Ectodermal cell (in vitro differentiated cells): ENCODE measurements at regions not wholly inside any gene's neighbourhood (a gene's known extent, or its start where the extent isn't known, plus 50 kb on each side); places are given as distances from the start of the nearest gene placed in this dataset.

Experiments
- H3K27ac ChIP-seq: 2 replicates; pipeline ENCODE4 v1.7.0; 2013; ENCODE audit warnings: mild to moderate bottlenecking, low read depth, low read length; ENCODE audit not compliant: insufficient read depth, poor library complexity, severe bottlenecking
- H3K27me3 ChIP-seq: 2 replicates; pipeline ENCODE4 v1.7.0; 2013; ENCODE audit warnings: mild to moderate bottlenecking, low read length; ENCODE audit not compliant: insufficient read depth, control insufficient read depth, poor library complexity, severe bottlenecking
- H3K36me3 ChIP-seq: one replicate; pipeline ENCODE4 v1.7.0; 2013; ENCODE audit warnings: low read length; ENCODE audit not compliant: control insufficient read depth, insufficient read depth
- H3K4me1 ChIP-seq: one replicate; pipeline ENCODE4 v1.7.0; 2013; ENCODE audit warnings: low read length; ENCODE audit not compliant: control insufficient read depth, insufficient read depth
- H3K4me3 ChIP-seq: 2 replicates; pipeline ENCODE4 v1.7.0; 2013; ENCODE audit warnings: low read depth, low read length, control low read depth; ENCODE audit not compliant: insufficient read depth
- H3K9me3 ChIP-seq: 2 replicates; pipeline ENCODE4 v1.7.0; 2013; ENCODE audit warnings: mild to moderate bottlenecking, low read length, moderate library complexity; ENCODE audit not compliant: control insufficient read depth
- WGBS, 2 experiments: methylation state at CpG; one replicate each; pipeline ENCODE4 v1.1.7; 2013; ENCODE audit warnings: missing lambda C conversion rate in 2 of 2; 5-methylcytosine and 5-hydroxymethylcytosine counted together

DNA sequence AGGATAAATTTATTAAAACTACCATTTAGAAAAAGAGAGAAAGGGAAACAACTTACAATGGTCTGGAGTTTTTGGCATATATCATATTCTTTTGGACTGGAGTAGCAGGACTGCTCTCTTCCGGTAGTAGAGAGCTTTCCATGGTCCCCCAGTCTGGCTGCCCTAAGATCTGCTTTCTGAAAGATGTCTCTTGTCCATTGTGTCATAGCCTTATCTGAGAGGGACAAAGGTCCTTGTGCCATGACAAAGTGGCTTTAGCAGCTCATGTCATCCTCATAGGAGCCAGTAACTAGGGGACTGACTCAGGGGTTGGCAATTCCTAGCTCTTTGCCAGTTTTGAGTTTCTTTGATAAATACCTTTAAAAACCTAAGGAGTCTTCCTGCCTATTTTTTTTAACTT lies 505.5 kb upstream of the ZEB2 start:
- H3K4me1 ChIP-seq, result no peaks in the 10 kb centered on the region
- no peak overlapping the region for H3K4me3 ChIP-seq
- H3K9me3 ChIP-seq, result no peaks in the 10 kb centered on the region
- WGBS, 2 experiments, result 96% methylated on average over 1 of the region's 1 CpG
- no peaks in the 10 kb centered on the region for H3K36me3 ChIP-seq
- H3K27me3 ChIP-seq, result no peaks in the 10 kb centered on the region
- no peak overlapping the region for H3K27ac ChIP-seq

DNA sequence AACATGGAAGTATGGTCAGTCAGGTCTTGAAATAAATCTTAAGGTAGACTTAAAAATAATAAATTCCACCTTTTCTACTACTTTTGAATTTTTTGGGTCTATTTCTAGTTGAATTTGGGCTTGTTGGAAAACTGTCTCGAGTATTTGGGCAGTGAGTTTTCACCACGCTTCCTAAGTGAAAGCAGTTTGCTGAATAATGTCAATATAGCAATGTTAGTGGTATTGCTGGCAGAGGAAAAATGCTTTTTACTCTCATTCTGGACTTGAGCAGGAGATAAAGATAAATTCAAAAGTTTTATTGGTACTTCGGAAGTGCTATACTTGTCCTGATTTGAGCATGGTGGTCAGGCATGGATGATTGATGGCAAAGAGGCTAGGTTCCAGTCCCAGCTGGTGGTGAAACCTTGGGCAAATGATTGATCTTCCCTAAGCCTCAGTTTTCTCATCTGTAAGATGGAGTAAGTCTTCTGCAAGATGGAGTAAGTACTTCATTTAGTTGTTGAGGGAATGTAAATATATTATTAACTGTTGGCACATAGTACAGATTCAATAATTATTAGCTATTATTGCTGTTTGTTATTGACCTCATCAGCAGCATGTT lies 503.5 kb upstream of the ZEB2 start:
- WGBS, 2 experiments, result 94 to 97% methylated on average over 3 of the region's 3 CpGs
- H3K4me3 ChIP-seq, result no peak overlapping the region
- H3K27me3 ChIP-seq, result no peaks in the 10 kb centered on the region
- H3K4me1 ChIP-seq, result no peaks in the 10 kb centered on the region
- no peaks in the 10 kb centered on the region for H3K9me3 ChIP-seq
- H3K36me3 ChIP-seq, result no peaks in the 10 kb centered on the region
- no peak overlapping the region for H3K27ac ChIP-seq

DNA sequence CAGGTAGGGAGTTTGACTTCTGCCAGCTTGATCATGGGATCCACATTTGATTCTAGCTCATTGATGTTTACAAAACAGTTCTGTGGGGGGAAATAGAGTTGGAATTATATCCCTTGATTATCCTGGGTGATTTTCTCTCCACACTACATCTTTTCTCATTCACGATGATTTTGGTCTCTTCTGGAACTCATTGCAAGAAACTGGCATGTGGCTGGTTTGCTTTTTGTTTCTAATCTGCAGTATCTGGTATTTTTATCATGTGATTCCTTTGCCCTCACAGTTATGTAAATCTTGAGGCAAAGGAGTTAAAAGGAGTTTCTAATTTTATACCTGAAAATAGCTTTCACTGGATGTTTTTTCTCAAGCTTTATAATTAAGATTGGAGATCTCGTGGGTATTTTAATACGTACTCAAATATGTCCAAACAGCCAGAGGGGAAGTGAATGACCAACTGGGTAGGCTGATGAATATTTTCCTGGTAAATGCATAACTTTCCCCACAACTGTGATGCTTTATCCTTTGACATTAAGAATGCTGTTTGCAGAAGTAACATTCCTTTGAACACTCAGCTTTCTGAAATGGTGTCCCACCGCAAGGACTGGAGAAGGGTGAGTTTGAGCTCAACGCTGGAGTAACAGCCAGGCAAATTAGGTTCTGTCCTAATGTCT lies 502.9 kb upstream of the ZEB2 start:
- Histone ChIP-seq H3K9me3 (no peaks in the 10 kb centered on the region), H3K4me1 (no peaks in the 10 kb centered on the region), H3K4me3 (no peak overlapping the region), H3K27ac (no peak overlapping the region), H3K36me3 (no peaks in the 10 kb centered on the region), H3K27me3 (no peaks in the 10 kb centered on the region)
- 91 to 99% methylated on average over 4 of the region's 5 CpGs for WGBS, 2 experiments

- Histone ChIP-seq H3K27ac (no peak overlapping the region), H3K27me3 (no peaks in the 10 kb centered on the region), H3K4me1 (no peaks in the 10 kb centered on the region), H3K36me3 (no peaks in the 10 kb centered on the region), H3K9me3 (no peaks in the 10 kb centered on the region), H3K4me3 (no peak overlapping the region)
- 93 to 95% methylated on average over 2 of the region's 2 CpGs for WGBS, 2 experiments
These were observed 502.2 kb upstream of the ZEB2 start for GRCh38 chr2:145021962-145022665.

DNA sequence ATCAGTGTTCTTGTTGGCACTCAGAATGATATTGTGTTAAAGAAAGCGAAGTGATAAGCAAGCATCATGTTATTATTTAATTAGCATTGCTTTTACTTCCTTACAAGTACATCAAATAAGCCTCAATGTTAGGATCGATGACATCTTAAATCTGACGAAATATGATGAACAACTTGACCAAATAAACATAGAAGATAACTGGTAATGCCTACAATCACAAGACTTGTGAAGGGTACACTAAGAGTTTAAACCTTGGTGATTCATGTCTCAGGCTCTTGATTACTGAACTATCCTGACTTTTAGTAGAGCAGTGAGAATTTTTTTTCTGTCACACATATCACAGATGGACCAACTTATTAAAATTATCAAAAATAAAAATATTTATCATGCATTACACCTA lies 500.8 kb upstream of the ZEB2 start:
- H3K36me3 ChIP-seq, result no peaks in the 10 kb centered on the region
- WGBS, 2 experiments, result 95 to 100% methylated on average over 2 of the region's 3 CpGs

DNA sequence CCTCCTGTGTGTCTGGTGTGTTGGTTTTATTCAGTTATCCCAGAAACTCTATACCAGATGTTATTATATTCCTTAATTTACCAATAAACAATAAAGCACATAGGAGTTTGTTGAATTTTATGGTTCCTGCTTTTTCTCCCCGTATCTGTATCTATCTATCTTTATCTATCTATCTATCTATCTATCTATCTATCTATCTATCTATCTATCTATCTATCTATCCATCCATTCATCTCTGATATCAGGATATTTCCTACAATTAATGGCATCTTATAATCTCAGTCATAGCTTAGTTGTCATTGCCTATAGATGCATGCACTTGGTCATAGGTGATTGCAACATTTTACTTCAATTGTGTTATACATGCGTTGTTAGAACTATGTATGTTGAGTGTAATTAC lies 500.2 kb upstream of the ZEB2 start:
- Histone ChIP-seq H3K4me3 (no peak overlapping the region), H3K27me3 (no peaks in the 10 kb centered on the region), H3K27ac (no peak overlapping the region), H3K4me1 (peaks cover 7% of the 10 kb centered on the region), H3K9me3 (no peaks in the 10 kb centered on the region), H3K36me3 (no peaks in the 10 kb centered on the region)
- whole genome bisulfite sequencing, 2 experiments, result 94 to 100% methylated on average over 1 of the region's 2 CpGs

More for the DNA sequence above, 500.8 kb upstream of the ZEB2 start:
- Histone ChIP-seq H3K27me3 (no peaks in the 10 kb centered on the region), H3K9me3 (no peaks in the 10 kb centered on the region), H3K4me1 (peaks cover 3% of the 10 kb centered on the region), H3K4me3 (no peak overlapping the region), H3K27ac (no peak overlapping the region)

- Histone ChIP-seq H3K36me3 (no peaks in the 10 kb centered on the region), H3K27me3 (no peaks in the 10 kb centered on the region), H3K4me3 (no peak overlapping the region), H3K9me3 (no peaks in the 10 kb centered on the region), H3K4me1 (peaks cover 7% of the 10 kb centered on the region), H3K27ac (no peak overlapping the region)
- 77 to 83% methylated on average over 3 of the region's 5 CpGs for WGBS, 2 experiments
These were observed 498.6 kb upstream of the ZEB2 start for GRCh38 chr2:145018502-145018901.

GRCh38 chr2:145017149-145017548 lies 497.2 kb upstream of the ZEB2 start:
- H3K36me3 ChIP-seq, result no peaks in the 10 kb centered on the region
- H3K4me3 ChIP-seq, result no peak overlapping the region
- no peak overlapping the region for H3K27ac ChIP-seq
- no CpG with 5 or more reads among the region's 1 CpG for WGBS, 2 experiments
- no peaks in the 10 kb centered on the region for H3K9me3 ChIP-seq
- no peaks in the 10 kb centered on the region for H3K27me3 ChIP-seq
- peaks cover 15% of the 10 kb centered on the region for H3K4me1 ChIP-seq

- H3K9me3 ChIP-seq, result no peaks in the 10 kb centered on the region
- H3K4me1 ChIP-seq, result peaks cover 15% of the 10 kb centered on the region
- H3K36me3 ChIP-seq, result no peaks in the 10 kb centered on the region
- no peak overlapping the region for H3K4me3 ChIP-seq
- H3K27me3 ChIP-seq, result no peaks in the 10 kb centered on the region
- H3K27ac ChIP-seq, result no peak overlapping the region
These were observed 496.8 kb upstream of the ZEB2 start for GRCh38 chr2:145016711-145017110.

- Histone ChIP-seq H3K4me1 (peaks cover 15% of the 10 kb centered on the region), H3K36me3 (no peaks in the 10 kb centered on the region), H3K9me3 (no peaks in the 10 kb centered on the region), H3K27ac (no peak overlapping the region), H3K4me3 (no peak overlapping the region), H3K27me3 (no peaks in the 10 kb centered on the region)
- 91 to 100% methylated on average over 1 to 2 of the region's 2 CpGs for WGBS, 2 experiments
These were observed 495.6 kb upstream of the ZEB2 start for GRCh38 chr2:145015561-145015960.
